ENCODE measurements at regions not wholly inside any gene's neighbourhood (a gene's known extent, or its start where the extent isn't known, plus 50 kb on each side); places are given as distances from the start of the nearest gene placed in this dataset.

DNA sequence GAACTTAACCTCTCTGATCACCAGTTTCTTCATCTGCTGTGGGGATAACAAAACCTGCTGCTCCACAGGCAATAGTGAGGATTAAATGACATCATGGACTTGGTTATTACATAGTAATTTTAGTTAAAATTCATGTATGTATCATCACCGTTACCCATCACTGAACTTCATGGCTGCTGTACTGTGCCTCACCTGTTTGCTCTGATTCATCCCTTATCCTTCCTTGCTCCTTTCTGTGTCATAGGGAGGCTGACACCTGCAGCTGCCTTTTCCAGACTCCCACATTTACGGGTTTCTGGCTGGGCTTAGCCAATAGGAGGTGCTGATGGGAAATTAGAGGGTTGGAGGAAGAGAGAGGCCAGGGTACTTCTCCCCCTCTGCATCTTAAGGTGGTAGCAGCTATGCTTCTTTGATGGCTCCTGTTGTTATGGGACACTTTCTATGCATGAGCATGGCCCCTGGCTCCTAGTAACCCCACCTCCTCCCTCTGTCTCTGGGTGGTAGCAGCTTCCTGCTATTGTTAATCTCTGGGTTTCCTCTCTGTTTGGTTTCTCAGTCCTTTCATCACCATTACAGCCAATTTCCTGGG is 332.1 kb downstream of the DHX35 start:
- Histone ChIP-seq H3K4ac (ENCODE audit: low read length) (no peak overlapping the region), H2BK5ac (ENCODE audit: low read length) (no peak overlapping the region), H3K27me3 (ENCODE audit: control insufficient read depth in 3 of 3, insufficient read depth in 3 of 3, low read depth in 1 of 3, low read length in 3 of 3) (no peaks in the 10 kb centered on the region), H3K9me3 (replicated peaks in 1 of 2; ENCODE audit: control insufficient read depth in 2 of 2, insufficient read depth in 1 of 2, low read depth in 1 of 2, low read length in 2 of 2) (no peaks in the 10 kb centered on the region), H3K4me3 (ENCODE audit: low read length in 2 of 2) (no peak overlapping the region), H3K4me2 (ENCODE audit: insufficient read depth, low read length, poor library complexity, severe bottlenecking) (no peak overlapping the region), H3K79me1 (ENCODE audit: low read depth, low read length) (no peaks in the 10 kb centered on the region), H3K14ac (ENCODE audit: low read length) (no peak overlapping the region), H3K23ac (ENCODE audit: low read depth, low read length, poor library complexity) (no peak overlapping the region), H3K4me1 (ENCODE audit: control insufficient read depth in 2 of 2, insufficient read depth in 1 of 2, low read depth in 1 of 2, low read length in 2 of 2) (peaks cover 0 to 4% of the 10 kb centered on the region in 2 donors), H4K8ac (ENCODE audit: low read depth, low read length) (no peak overlapping the region), H2BK120ac (ENCODE audit: low read depth, low read length) (no peak overlapping the region), H3K9ac (ENCODE audit: low read depth, low read length, poor library complexity) (no peak overlapping the region), H2BK15ac (ENCODE audit: low read length) (no peak overlapping the region), H3K27ac (replicated peaks; ENCODE audit: low read length) (no peak overlapping the region), H3K18ac (ENCODE audit: low read length) (no peak overlapping the region), H4K91ac (ENCODE audit: low read depth, low read length, poor library complexity) (no peak overlapping the region), H2AK5ac (ENCODE audit: low read depth, low read length) (no peak overlapping the region), H2BK12ac (ENCODE audit: low read length) (no peak overlapping the region), H3K36me3 (replicated peaks in 1 of 2; ENCODE audit: control insufficient read depth in 2 of 2, insufficient read depth in 2 of 2, low read length in 2 of 2) (no peaks in the 10 kb centered on the region), H2AFZ (ENCODE audit: low read length) (no peak overlapping the region)
- no peak for DNase-seq (ENCODE audit: low spot score)
- WGBS, 2 donors (ENCODE audit: extremely low coverage in 2 of 2, insufficient read length in 2 of 2, insufficient replicate concordance in 1 of 2) = no CpG with 5 or more reads among the region's 2 CpGs

DNA sequence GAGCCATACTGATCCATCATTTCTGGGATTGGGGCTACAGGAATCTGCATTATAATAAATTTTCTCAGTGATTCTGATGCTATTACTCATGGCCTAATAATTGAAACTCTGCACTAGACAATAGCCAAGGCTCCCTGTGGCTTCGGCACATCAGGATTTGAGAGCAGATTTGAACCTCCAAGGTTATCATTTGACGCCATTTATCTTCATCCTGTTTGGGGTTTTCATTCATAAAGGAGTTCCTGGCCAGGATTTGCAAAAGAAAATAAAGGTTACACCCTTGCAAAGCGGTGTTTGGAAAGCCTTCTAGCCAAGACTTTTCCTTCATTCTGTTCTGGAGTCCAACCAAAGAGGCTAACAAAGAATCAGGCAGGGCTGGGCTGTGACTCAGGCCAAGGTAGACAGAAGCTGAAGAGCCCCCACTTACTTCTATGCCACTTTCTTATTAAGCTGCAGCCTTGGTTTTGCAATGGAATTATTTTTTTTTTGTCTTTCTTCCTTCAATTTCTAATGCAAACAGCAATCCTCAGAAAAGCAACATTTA is 330.1 kb downstream of the DHX35 start:
- H3K23ac ChIP-seq (ENCODE audit: low read depth, low read length, poor library complexity) = no peak overlapping the region
- H4K91ac ChIP-seq (ENCODE audit: low read depth, low read length, poor library complexity) = no peak overlapping the region
- no peak overlapping the region for H2BK120ac ChIP-seq (ENCODE audit: low read depth, low read length)
- no peaks in the 10 kb centered on the region for H3K27me3 ChIP-seq (ENCODE audit: control insufficient read depth in 3 of 3, insufficient read depth in 3 of 3, low read depth in 1 of 3, low read length in 3 of 3)
- no peak overlapping the region for H2BK5ac ChIP-seq (ENCODE audit: low read length)
- no peak overlapping the region for H3K18ac ChIP-seq (ENCODE audit: low read length)
- H3K36me3 ChIP-seq (replicated peaks in 1 of 2; ENCODE audit: control insufficient read depth in 2 of 2, insufficient read depth in 2 of 2, low read length in 2 of 2) = no peaks in the 10 kb centered on the region
- no peak overlapping the region for H3K4me3 ChIP-seq (ENCODE audit: low read length in 2 of 2)
- no peak overlapping the region for H3K9ac ChIP-seq (ENCODE audit: low read depth, low read length, poor library complexity)
- no CpG with 5 or more reads among the region's 3 CpGs for WGBS, 2 donors (ENCODE audit: extremely low coverage in 2 of 2, insufficient read length in 2 of 2, insufficient replicate concordance in 1 of 2)
- DNase-seq (ENCODE audit: low spot score) = no peak
- H3K4me1 ChIP-seq (ENCODE audit: control insufficient read depth in 2 of 2, insufficient read depth in 1 of 2, low read depth in 1 of 2, low read length in 2 of 2) = peaks cover 0 to 2% of the 10 kb centered on the region in 2 donors
- H2AFZ ChIP-seq (ENCODE audit: low read length) = no peak overlapping the region
- H3K79me1 ChIP-seq (ENCODE audit: low read depth, low read length) = no peaks in the 10 kb centered on the region
- no peak overlapping the region for H3K4ac ChIP-seq (ENCODE audit: low read length)
- no peaks in the 10 kb centered on the region for H3K9me3 ChIP-seq (replicated peaks in 1 of 2; ENCODE audit: control insufficient read depth in 2 of 2, insufficient read depth in 1 of 2, low read depth in 1 of 2, low read length in 2 of 2)
- H4K8ac ChIP-seq (ENCODE audit: low read depth, low read length) = no peak overlapping the region
- no peak overlapping the region for H3K14ac ChIP-seq (ENCODE audit: low read length)
- no peak overlapping the region for H3K27ac ChIP-seq (replicated peaks; ENCODE audit: low read length)
- no peak overlapping the region for H3K4me2 ChIP-seq (ENCODE audit: insufficient read depth, low read length, poor library complexity, severe bottlenecking)
- H2AK5ac ChIP-seq (ENCODE audit: low read depth, low read length) = no peak overlapping the region
- no peak overlapping the region for H2BK15ac ChIP-seq (ENCODE audit: low read length)
- no peak overlapping the region for H2BK12ac ChIP-seq (ENCODE audit: low read length)

DNA sequence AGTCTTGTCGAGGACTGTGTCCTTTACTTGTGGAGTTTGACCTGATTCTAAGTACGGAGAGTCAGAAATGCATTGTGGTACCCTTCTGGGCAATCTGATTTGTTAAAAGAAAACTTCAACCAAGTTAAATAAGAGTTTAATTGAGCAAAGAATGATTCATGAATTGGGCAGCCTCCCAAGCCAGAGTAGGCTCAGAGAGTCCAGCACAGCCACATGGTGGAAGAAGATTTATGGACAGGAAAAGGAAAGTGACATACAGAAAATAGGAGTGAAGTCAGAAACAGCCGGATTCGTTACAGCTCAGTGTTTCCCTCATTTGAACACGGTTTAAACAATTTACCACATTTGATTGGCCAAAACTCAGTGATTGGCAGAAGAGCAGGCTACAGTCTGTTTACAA is 329.2 kb downstream of the DHX35 start:
- no peak overlapping the region for H2AFZ ChIP-seq (ENCODE audit: low read length)
- no peaks in the 10 kb centered on the region for H3K27me3 ChIP-seq (ENCODE audit: control insufficient read depth in 3 of 3, insufficient read depth in 3 of 3, low read depth in 1 of 3, low read length in 3 of 3)
- H3K4me1 ChIP-seq (ENCODE audit: control insufficient read depth in 2 of 2, insufficient read depth in 1 of 2, low read depth in 1 of 2, low read length in 2 of 2) = peaks cover 0 to 2% of the 10 kb centered on the region in 2 donors
- no peaks in the 10 kb centered on the region for H3K36me3 ChIP-seq (replicated peaks in 1 of 2; ENCODE audit: control insufficient read depth in 2 of 2, insufficient read depth in 2 of 2, low read length in 2 of 2)
- no peak overlapping the region for H3K4me3 ChIP-seq (ENCODE audit: low read length in 2 of 2)
- no peak overlapping the region for H4K8ac ChIP-seq (ENCODE audit: low read depth, low read length)
- H3K23ac ChIP-seq (ENCODE audit: low read depth, low read length, poor library complexity) = no peak overlapping the region
- H3K14ac ChIP-seq (ENCODE audit: low read length) = no peak overlapping the region
- H3K4ac ChIP-seq (ENCODE audit: low read length) = no peak overlapping the region
- H3K79me1 ChIP-seq (ENCODE audit: low read depth, low read length) = no peaks in the 10 kb centered on the region
- H2BK12ac ChIP-seq (ENCODE audit: low read length) = no peak overlapping the region
- no peak overlapping the region for H3K4me2 ChIP-seq (ENCODE audit: insufficient read depth, low read length, poor library complexity, severe bottlenecking)
- no peak overlapping the region for H4K91ac ChIP-seq (ENCODE audit: low read depth, low read length, poor library complexity)
- H2BK120ac ChIP-seq (ENCODE audit: low read depth, low read length) = no peak overlapping the region
- no peak for DNase-seq (ENCODE audit: low spot score)
- no peak overlapping the region for H2BK15ac ChIP-seq (ENCODE audit: low read length)
- H3K9me3 ChIP-seq (replicated peaks in 1 of 2; ENCODE audit: control insufficient read depth in 2 of 2, insufficient read depth in 1 of 2, low read depth in 1 of 2, low read length in 2 of 2) = no peaks in the 10 kb centered on the region
- WGBS, 2 donors (ENCODE audit: extremely low coverage in 2 of 2, insufficient read length in 2 of 2, insufficient replicate concordance in 1 of 2) = no CpG with 5 or more reads among the region's 5 CpGs
- H2AK5ac ChIP-seq (ENCODE audit: low read depth, low read length) = no peak overlapping the region
- no peak overlapping the region for H3K27ac ChIP-seq (replicated peaks; ENCODE audit: low read length)
- no peak overlapping the region for H3K18ac ChIP-seq (ENCODE audit: low read length)
- no peak overlapping the region for H3K9ac ChIP-seq (ENCODE audit: low read depth, low read length, poor library complexity)
- no peak overlapping the region for H2BK5ac ChIP-seq (ENCODE audit: low read length)

DNA sequence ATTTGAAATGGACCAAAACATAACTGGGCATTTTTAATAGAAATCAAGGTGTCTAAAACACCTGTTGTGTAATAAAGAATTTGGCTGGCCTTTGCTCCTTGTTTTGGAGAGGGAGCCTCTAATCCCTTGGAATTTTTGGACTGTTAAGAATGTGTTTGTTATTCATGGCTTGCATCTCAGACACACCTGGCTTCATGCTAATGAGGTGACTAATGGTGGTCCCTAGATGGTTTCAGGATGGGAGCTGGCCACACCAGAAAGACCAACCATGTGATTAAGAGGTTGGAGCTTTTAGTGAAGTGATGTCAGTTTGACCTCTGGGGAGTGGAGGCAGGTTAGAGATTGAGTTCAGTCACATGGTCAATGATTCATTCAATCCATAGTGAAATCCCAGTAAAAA is 328.4 kb downstream of the DHX35 start:
- Histone ChIP-seq H2BK5ac (ENCODE audit: low read length) (no peak overlapping the region), H3K14ac (ENCODE audit: low read length) (no peak overlapping the region), H2BK12ac (ENCODE audit: low read length) (no peak overlapping the region), H4K8ac (ENCODE audit: low read depth, low read length) (no peak overlapping the region), H3K36me3 (replicated peaks in 1 of 2; ENCODE audit: control insufficient read depth in 2 of 2, insufficient read depth in 2 of 2, low read length in 2 of 2) (no peaks in the 10 kb centered on the region), H2AFZ (ENCODE audit: low read length) (no peak overlapping the region), H3K9ac (ENCODE audit: low read depth, low read length, poor library complexity) (no peak overlapping the region), H4K91ac (ENCODE audit: low read depth, low read length, poor library complexity) (no peak overlapping the region), H2BK15ac (ENCODE audit: low read length) (no peak overlapping the region), H3K9me3 (replicated peaks in 1 of 2; ENCODE audit: control insufficient read depth in 2 of 2, insufficient read depth in 1 of 2, low read depth in 1 of 2, low read length in 2 of 2) (no peaks in the 10 kb centered on the region), H3K27ac (replicated peaks; ENCODE audit: low read length) (no peak overlapping the region), H3K23ac (ENCODE audit: low read depth, low read length, poor library complexity) (no peak overlapping the region), H3K4me3 (ENCODE audit: low read length in 2 of 2) (no peak overlapping the region), H2AK5ac (ENCODE audit: low read depth, low read length) (no peak overlapping the region), H3K18ac (ENCODE audit: low read length) (no peak overlapping the region), H3K4ac (ENCODE audit: low read length) (no peak overlapping the region), H3K4me2 (ENCODE audit: insufficient read depth, low read length, poor library complexity, severe bottlenecking) (no peak overlapping the region), H2BK120ac (ENCODE audit: low read depth, low read length) (no peak overlapping the region), H3K79me1 (ENCODE audit: low read depth, low read length) (no peaks in the 10 kb centered on the region), H3K27me3 (ENCODE audit: control insufficient read depth in 3 of 3, insufficient read depth in 3 of 3, low read depth in 1 of 3, low read length in 3 of 3) (no peaks in the 10 kb centered on the region), H3K4me1 (ENCODE audit: control insufficient read depth in 2 of 2, insufficient read depth in 1 of 2, low read depth in 1 of 2, low read length in 2 of 2) (peaks cover 0 to 2% of the 10 kb centered on the region in 2 donors)
- DNase-seq (ENCODE audit: low spot score) = no peak

All from neuronal stem cell (in vitro differentiated cells).